ENCODE measurements at regions not wholly inside any gene's neighbourhood (a gene's known extent, or its start where the extent isn't known, plus 50 kb on each side); places are given as distances from the start of the nearest gene placed in this dataset.
"Not testable (repeated sequence)": the region's sequence is repeated elsewhere in the genome, so short reads cannot be mapped to it uniquely, and the experiment has no call there.

DNA sequence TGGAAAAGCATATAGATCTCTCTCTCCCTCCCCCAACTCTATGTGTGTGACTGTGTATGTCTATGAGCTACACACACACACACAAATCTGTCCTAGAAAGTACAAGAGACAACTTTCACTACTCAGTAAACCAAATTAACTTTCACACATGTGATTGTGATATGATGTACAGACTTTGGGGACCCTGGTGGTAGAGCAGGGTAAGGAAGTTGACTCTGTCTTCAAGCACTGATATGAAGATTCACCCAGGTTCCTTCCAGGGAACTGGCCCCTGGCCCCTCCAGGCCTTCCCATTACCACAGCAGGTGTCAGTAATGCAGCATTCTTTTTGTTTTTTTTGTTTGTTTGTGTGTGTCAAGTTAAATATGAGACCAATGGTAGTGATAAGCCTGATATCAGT is 66.1 kb upstream of the PTH start:
- Histone ChIP-seq H3K27ac (no peak overlapping the region), H3K4me2 (no peak overlapping the region), H3K4me1 (no peaks in the 10 kb centered on the region), H3K9me3 (no peaks in the 10 kb centered on the region), H3K4me3 (no peak overlapping the region)
- no peak for FAIRE-seq
- no peak for TF ChIP-seq RAD21 (conservative IDR thresholded peaks at IDR 0.05 in 1 of 2, IDR thresholded peaks at IDR 0.05 in 1 of 2)
- TF ChIP-seq, protein P1, sequence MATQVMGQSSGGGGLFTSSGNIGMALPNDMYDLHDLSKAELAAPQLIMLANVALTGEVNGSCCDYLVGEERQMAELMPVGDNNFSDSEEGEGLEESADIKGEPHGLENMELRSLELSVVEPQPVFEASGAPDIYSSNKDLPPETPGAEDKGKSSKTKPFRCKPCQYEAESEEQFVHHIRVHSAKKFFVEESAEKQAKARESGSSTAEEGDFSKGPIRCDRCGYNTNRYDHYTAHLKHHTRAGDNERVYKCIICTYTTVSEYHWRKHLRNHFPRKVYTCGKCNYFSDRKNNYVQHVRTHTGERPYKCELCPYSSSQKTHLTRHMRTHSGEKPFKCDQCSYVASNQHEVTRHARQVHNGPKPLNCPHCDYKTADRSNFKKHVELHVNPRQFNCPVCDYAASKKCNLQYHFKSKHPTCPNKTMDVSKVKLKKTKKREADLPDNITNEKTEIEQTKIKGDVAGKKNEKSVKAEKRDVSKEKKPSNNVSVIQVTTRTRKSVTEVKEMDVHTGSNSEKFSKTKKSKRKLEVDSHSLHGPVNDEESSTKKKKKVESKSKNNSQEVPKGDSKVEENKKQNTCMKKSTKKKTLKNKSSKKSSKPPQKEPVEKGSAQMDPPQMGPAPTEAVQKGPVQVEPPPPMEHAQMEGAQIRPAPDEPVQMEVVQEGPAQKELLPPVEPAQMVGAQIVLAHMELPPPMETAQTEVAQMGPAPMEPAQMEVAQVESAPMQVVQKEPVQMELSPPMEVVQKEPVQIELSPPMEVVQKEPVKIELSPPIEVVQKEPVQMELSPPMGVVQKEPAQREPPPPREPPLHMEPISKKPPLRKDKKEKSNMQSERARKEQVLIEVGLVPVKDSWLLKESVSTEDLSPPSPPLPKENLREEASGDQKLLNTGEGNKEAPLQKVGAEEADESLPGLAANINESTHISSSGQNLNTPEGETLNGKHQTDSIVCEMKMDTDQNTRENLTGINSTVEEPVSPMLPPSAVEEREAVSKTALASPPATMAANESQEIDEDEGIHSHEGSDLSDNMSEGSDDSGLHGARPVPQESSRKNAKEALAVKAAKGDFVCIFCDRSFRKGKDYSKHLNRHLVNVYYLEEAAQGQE (IDR thresholded peaks at IDR 0.05) = no peak
- no peak for TF ChIP-seq PHF8 (IDR thresholded peaks at IDR 0.05; ENCODE audit: borderline replicate concordance, low read depth)
- TF ChIP-seq TP53 (CRISPR knock-in tag; IDR thresholded peaks at IDR 0.05) = no peak
- no peak for TF ChIP-seq KDM5A (IDR thresholded peaks at IDR 0.05)
- no peak for TF ChIP-seq ZSCAN20 (CRISPR knock-in tag; IDR thresholded peaks at IDR 0.05)
- TF ChIP-seq HOXA7 (CRISPR knock-in tag; IDR thresholded peaks at IDR 0.05) = no peak
- TF ChIP-seq EHMT2 (IDR thresholded peaks at IDR 0.05; ENCODE audit: low read depth) = no peak
- no peak for TF ChIP-seq GATA3 (IDR thresholded peaks at IDR 0.05; ENCODE audit: borderline replicate concordance)
- TF ChIP-seq MYC (IDR thresholded peaks at IDR 0.05; ENCODE audit: borderline replicate concordance, low read length) = no peak
- TF ChIP-seq, protein P2, sequence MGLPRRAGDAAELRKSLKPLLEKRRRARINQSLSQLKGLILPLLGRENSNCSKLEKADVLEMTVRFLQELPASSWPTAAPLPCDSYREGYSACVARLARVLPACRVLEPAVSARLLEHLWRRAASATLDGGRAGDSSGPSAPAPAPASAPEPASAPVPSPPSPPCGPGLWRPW (IDR thresholded peaks at IDR 0.05) = no peak
- ChIA-PET POLR2A (no interaction called here), CTCF (no interaction called here)
- DNase-seq (ENCODE audit: low read depth in 1 of 2, low spot score in 1 of 2) = no peak
- 0 out of 6 replicates have a peak, but pooled peaks of 1 of the 2 experiments have one; percentile 36 for ATAC-seq

DNA sequence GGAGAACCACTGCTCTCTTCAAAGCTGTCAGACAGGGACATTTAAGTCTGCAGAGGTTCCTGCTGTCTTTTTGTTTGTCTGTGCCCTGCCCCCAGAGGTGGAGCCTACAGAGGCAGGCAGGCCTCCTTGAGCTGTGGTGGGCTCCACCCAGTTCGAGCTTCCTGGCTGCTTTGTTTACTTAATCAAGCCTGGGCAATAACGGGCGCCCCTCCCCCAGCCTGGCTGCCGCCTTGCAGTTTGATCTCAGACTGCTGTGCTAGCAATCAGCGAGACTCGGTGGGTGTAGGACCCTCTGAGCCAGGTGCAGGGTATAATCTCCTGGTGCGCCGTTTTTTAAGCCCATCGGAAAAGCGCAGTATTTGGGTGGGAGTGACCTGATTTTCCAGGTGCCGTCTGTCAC is 64.5 kb upstream of the PTH start:
- WGBS (ENCODE audit: missing lambda C conversion rate) = 17% methylated on average over 8 of the region's 11 CpGs
- H3K27ac ChIP-seq; H3K4me1 ChIP-seq; ATAC-seq; POLR2A ChIA-PET; CTCF ChIA-PET; DNase-seq (ENCODE audit: low read depth in 1 of 2, low spot score in 1 of 2); FAIRE-seq; H3K4me2 ChIP-seq; H3K4me3 ChIP-seq; H3K9me3 ChIP-seq: not testable (repeated sequence)

DNA sequence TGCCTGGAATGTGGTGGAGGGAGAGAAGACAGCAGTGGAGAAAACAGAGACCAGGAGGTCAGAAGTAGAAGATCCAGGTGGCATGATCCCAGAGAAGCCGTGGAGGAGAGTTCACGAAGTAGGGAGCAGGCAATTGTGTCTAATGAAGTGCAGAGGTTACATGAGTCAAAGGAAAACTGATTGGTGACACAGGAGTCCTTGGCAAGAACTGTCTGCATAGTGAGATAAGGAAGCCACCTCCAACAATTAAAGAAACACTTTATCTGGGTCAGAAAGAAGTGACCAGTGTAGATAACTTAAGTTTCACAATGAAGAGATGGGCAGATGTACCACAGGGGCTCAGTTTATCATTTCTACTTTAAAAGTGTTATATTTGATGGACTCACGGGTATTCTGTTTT is 57.0 kb upstream of the PTH start:
- no peak overlapping the region for H3K27ac ChIP-seq
- no peak overlapping the region for H3K4me3 ChIP-seq
- 3% methylated on average over 3 of the region's 3 CpGs for WGBS (ENCODE audit: missing lambda C conversion rate)
- FAIRE-seq (no peak), DNase-seq (ENCODE audit: low read depth in 1 of 2, low spot score in 1 of 2) (no peak), ATAC-seq (no peak)
- peaks cover under 1% of the 10 kb centered on the region; the same call in 1 of the 3 replicates for H3K9me3 ChIP-seq
- POLR2A ChIA-PET = no interaction called here
- no peak for TF ChIP-seq HOXB13 (CRISPR knock-in tag; IDR thresholded peaks at IDR 0.05; ENCODE audit: low read depth)
- TF ChIP-seq CHD2 (IDR thresholded peaks at IDR 0.05; ENCODE audit: low read length, partially characterized antibody) = no peak
- no peak for TF ChIP-seq TP53 (CRISPR knock-in tag; IDR thresholded peaks at IDR 0.05)
- no peak for TF ChIP-seq HOXB5 (CRISPR knock-in tag; IDR thresholded peaks at IDR 0.05)
- no peak for TF ChIP-seq RCOR1 (IDR thresholded peaks at IDR 0.05; ENCODE audit: low read depth, low read length)
- no peak for TF ChIP-seq POLR2A (IDR thresholded peaks at IDR 0.05; ENCODE audit: low read length)
- TF ChIP-seq, protein P3, sequence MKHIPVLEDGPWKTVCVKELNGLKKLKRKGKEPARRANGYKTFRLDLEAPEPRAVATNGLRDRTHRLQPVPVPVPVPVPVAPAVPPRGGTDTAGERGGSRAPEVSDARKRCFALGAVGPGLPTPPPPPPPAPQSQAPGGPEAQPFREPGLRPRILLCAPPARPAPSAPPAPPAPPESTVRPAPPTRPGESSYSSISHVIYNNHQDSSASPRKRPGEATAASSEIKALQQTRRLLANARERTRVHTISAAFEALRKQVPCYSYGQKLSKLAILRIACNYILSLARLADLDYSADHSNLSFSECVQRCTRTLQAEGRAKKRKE (CRISPR knock-in tag; IDR thresholded peaks at IDR 0.05; ENCODE audit: low read depth) = no peak
- TF ChIP-seq FOSB (CRISPR knock-in tag; IDR thresholded peaks at IDR 0.05) = no peak
- TF ChIP-seq KDM5A (IDR thresholded peaks at IDR 0.05) = no peak
- no peak for TF ChIP-seq EHF (CRISPR knock-in tag; IDR thresholded peaks at IDR 0.05)
- no peak for TF ChIP-seq EHMT2 (IDR thresholded peaks at IDR 0.05; ENCODE audit: low read depth)
- TF ChIP-seq, protein P4, sequence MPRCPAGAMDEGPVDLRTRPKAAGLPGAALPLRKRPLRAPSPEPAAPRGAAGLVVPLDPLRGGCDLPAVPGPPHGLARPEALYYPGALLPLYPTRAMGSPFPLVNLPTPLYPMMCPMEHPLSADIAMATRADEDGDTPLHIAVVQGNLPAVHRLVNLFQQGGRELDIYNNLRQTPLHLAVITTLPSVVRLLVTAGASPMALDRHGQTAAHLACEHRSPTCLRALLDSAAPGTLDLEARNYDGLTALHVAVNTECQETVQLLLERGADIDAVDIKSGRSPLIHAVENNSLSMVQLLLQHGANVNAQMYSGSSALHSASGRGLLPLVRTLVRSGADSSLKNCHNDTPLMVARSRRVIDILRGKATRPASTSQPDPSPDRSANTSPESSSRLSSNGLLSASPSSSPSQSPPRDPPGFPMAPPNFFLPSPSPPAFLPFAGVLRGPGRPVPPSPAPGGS (IDR thresholded peaks at IDR 0.05) = no peak
- no peak overlapping the region for H3K4me2 ChIP-seq
- CTCF ChIA-PET = interaction anchor here (1.2 kb wide), 1 partner anchor 14 kb away, joined by 3 read pairs; no protein-coding TSS in a partner anchor
- no peaks in the 10 kb centered on the region for H3K4me1 ChIP-seq
